HG03442 (cell line): ENCODE measurements at regions not wholly inside any gene's neighbourhood (a gene's known extent, or its start where the extent isn't known, plus 50 kb on each side); places are given as distances from the start of the nearest gene placed in this dataset.

Source experiments
- ATAC-seq: cut with Tn5 transposase; IDR thresholded peaks from one replicate; pipeline ENCODE4 v1.9.1; 2021; ENCODE audit warnings: mild to moderate bottlenecking, moderate library complexity; ENCODE audit not compliant: unreplicated experiment

DNA sequence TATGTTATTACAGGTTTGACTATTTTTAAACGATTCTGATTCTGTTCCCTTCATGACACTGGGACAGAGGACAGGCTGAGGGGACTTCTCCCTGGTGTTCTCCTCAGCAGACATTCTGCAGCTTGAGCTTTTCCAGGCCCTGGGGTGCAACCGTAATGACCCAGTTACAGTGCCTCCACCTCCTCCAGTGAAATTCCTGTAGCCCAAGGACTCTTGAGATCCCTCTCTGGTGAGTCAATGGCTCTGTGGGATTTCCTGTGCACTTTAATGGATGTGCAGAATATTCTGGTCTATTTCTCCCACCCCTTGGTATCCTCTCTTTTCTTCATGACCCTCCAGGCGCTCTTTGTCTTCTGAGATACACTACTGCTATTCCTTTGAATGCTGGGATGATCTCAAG is 319.3 kb downstream of the INHBA start:
- no peak for ATAC-seq

DNA sequence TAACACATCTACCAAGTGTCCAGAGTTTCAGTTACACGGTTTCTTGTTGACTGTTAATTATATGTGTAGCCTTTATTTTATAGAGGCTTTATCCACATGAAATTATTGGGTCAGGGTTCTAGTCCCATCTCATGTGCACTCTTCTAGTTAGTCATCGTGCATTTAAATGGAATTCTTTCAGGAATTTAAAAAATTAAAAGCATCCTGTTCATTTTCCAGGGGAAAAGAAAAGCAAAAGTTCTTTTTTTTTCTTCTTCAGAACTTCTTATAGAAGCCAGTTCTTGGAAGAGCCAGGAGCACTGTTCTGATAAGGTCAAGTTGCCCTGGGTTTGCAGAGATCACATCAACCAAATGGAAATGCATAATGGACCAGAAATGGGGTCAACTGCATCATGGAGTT is 324.7 kb downstream of the INHBA start:
- no peak for ATAC-seq

DNA sequence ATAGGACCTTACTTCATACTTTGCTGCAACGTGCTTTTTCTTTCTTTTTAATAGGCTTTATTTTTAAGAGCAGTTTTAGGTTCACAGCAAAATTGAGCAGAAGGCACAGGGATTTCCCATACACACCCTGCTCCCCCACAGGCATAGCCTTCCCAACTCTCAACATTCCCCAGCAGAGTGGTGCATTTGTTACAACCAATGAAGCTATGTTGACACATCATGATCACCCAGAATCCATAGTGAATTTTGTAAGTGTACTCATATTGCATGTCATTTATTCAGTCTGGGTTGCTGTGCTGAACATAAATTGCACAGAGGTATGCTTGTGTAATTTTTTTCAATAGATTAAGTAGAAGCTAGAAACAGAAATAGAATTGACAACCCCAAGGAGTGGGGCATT is 327.3 kb downstream of the INHBA start:
- no peak for ATAC-seq

DNA sequence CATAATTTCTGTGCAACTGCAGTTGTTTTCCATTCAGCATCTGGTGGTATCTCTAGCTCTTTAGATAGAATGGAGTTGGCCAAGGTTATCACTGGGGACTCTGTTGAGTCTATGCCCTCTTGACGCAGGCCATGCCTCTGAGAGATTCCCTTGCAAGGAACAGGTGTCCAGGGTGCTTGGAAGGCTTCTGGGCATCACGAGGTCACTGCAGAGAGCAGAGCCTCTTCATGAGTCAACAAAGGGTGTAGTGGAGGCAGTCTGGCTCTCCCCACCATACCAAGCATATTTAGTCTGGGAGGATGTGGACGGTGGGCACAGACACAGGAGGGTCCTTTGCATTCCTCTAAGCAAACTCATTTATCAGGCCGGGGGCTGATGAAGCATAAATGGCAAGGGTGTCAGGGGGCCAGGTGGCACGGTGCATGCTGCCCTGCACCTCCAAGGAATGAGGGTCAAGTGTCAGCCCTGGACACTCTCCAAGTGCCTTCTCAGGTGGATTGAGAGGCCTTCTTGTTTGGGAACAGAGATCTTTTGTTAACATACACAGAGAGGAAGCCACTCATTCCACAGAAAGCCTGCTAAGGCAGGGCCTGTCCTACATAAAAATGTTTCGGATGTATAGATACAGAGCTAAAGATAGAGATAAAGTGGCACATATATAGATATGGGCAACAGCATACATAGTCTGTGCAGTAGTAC is 328.6 kb downstream of the INHBA start:
- ATAC-seq = no peak

DNA sequence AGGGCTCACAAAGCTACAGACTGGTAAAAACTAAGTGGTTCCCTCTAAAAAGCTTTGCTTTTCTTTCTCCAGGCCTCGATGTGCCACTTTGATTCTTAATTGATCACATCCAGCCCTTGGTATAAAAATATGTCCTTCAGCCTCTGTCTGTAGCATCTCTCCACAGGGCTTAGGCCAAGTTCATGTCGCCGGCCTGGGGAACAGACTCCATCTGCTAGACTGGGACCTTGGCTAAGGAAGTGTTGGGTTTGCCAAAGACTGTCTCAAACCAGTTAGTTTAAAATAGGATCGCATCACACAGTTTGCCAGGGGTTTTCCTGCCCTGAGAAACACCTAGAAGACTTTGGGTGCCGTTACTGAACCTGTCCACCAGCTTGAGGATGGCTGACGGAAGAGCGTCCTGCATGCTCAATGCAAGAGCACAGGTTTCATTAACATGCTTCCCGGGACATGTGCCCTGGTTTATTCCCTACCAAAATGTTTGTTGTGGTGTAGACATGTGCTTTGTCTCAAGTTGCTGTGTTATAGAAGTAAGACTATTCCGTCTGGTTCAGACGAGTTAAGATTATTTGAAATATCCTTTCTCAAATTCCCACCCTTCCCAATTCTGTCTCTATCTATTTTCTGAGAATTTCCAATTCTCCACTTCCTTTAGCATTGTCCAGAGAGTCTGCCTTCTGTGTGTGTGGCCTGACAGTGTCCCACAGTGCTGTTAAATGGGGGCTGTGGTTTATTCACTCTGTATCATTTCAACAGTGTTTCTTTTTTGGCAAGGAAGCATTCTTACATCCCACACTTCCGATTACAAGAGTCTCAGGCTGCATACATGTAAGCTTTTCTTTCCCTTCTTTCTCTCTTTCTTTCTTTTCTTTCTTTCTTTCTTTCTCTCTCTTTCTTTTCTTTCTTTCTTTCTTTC is 334.7 kb downstream of the INHBA start:
- ATAC-seq = no peak

DNA sequence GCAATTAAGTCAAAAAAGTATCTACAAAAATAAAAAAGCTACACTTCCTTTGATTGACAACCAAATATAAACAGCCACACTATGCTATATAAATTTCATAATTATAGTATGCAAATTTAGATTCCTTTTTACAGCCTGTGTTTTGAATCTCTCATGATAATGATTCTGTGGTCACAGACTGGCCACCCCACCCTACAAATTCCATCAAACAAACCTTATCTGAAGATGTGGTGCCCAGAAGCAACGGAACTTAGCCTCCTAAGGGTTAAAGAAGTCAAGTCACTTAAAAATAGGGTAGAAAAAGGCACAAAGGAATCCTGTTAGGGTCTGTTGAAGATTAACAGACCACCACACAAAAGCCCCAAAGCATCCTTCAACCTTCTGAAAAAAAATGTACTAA is 351.8 kb downstream of the INHBA start:
- ATAC-seq = no peak

DNA sequence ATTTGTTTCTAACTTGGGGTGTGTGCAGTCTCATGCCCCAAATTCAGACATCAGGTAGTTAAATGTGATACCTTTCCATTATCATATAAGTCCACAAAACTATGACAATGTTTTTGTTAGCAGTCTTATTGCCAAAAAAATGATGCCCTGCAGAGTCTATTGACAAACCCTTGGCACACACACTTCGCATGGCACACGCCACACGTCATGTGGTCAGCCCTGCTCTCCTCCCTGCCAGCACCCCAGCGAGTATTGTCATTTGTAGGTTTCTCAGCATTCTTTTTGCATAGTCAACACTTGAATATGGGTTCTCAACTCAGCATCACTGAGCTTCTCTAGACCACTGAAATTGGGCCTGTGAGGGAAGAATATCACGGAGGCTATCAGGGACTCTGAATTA is 356.0 kb downstream of the INHBA start:
- ATAC-seq = no peak

DNA sequence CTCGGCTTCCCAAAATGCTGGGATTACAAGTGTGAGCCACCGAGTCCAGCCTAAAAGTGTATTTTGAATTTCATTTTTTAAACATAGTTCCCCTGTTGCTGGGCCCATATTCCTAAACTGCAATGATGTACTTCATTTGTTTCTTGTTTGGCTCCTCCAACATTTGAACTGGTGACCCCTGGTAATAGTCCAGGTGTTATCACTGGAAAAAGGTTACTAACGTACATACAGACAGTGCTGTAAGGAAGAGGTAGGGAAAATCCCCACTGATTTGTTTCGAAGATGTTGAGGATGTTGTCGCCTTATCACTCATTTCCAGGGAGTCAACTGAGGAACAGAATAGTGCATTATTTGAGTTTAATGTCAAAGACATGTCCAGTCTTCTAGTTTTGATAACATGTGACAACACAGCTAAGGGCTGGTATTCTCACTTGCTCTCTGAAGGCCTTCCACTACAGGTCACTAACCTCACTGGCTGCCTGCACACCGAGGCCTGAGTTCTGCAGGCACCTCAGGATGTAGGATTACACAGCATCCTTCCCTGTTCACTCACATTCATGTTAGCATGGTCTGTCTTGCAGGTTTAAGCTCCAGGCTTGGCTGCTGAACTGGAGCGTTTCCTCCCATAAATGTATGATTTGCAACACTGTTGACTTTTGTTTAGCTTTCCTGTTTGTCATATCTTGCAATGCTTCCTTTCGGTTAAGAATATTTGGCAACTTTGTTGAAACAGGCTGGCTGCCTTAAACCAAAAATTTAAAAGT is 362.8 kb downstream of the INHBA start:
- ATAC-seq = no peak

DNA sequence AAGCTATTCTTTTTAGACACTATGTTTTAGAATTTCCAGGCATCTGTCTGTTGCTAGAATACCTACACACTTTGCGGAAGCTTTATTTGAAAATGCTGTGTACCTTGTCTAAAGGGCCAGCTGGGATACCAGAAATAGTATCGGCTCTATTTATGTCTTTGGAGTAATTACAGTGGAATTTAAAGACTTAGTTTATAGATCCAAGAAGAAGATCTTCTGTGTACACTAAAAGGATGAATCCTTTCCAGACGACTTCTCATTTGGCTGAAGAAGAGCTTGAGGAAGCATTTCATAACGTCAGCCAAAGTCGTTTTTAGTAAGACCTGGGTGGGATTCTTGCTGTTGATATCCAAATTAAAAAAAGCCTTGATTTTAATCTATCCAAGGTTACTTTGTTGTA is 365.9 kb downstream of the INHBA start:
- ATAC-seq = no peak

DNA sequence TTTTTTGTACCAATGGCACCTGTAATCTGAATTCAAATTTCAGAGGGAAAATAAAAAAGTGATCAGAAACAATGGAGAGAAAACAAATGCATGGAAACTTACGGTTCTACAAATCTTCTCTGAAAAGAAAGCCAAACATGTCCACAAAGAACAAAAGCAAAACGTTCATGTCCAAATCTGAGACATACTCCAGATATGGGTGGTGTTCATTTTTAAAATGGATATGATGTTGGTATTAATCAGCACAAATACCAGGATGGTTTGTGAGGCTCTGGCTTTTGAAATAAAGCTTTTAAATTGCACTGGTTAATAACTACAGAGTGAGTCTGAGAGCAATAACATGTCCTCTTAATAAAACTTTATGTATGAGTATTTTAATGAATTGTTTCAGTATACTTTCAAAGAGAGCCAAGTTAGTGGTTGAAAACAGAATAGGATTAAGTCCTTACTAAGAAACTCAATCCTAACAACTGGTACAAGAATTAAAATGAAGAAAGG is 366.4 kb downstream of the INHBA start:
- ATAC-seq = no peak

DNA sequence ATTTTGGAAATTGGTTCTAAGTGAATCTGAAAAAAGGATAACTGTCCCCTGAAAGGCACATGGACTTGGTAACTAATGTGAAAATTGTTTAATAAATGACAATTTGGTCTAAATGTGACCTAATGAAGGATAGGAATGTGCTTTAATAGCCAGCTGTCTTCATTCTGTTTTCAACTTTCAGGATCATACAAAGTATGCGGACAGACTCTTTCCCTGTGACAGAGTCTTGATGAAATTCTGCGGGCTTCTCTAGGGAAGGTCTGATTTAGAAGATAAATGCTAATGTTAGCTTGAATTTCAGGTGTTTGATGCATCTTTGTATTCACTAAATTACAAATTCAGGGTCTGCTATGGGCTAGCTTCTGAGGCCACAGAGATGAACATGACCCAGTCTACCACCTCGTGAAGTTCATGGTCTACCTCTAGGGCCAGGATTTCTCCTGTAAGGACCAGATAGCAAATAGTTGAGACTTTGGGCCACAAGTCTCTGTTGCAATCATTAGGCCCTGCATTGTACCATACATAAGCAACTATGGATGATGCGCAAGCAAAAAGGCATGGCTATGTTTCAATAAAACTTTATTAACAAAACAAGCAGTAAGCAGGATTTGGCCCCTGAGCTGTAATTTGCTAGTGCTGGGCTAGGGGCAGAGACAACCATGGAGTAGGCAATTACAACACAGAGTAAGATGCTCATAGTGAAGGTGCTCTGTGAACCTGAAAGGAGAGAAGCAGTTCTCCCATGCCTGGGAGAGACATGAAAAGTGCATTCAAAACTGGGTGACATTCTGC is 368.6 kb downstream of the INHBA start:
- no peak for ATAC-seq

DNA sequence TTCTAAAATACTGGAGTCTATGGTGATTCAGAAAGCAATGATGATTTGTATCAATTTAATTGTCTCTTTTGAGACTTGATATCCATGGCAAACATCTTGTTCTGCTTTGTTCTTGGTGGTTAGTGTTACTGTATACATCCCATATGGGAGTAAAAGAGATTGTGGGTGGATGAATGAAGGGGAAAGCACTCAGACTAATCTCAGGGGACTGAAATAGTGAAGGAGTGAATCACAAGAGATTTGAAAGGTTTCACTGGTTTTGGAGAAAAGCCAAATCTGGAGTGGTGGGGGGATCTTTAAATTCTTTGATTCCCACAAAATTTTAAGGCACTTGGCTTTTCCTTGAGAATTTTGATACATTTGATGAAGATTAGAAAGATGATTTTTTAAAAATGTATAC is 369.4 kb downstream of the INHBA start:
- no peak for ATAC-seq

DNA sequence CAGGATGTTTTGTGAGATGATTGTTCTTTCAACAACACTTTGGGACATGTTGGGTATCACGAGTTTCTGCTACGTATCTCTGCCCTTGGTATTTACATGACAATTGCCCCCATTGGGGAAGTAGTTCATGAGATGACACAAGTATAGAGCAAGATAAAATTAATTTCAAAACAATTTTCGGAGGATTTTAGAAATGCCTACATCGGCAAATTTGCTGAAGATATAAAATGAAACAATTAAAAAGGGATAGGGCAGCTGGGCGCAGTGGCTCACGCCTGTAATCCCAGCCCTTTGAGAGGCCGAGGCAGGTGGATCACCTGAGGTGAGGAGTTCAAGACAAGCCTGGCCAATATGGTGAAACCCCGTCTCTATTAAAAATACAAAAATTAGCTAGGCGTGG is 371.7 kb downstream of the INHBA start:
- ATAC-seq = no peak

DNA sequence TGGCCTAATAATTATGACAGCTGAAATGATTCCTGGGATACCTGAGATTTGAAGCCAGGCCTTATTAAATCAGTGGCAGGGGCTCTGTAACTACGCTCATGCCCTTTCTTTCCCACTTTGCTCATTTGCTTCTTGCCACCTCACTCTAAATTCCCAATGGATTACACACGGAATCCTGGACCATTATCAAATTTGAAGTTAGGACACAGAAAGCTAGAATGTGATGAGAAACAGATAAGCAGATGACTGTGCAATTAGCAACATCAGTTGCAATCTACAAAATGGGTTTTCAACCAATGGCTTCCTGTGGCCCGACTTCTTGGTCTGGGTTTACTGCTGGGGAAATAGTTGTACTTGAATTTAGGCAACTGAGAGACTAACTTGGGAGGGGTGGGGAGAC is 374.3 kb downstream of the INHBA start:
- no peak for ATAC-seq

DNA sequence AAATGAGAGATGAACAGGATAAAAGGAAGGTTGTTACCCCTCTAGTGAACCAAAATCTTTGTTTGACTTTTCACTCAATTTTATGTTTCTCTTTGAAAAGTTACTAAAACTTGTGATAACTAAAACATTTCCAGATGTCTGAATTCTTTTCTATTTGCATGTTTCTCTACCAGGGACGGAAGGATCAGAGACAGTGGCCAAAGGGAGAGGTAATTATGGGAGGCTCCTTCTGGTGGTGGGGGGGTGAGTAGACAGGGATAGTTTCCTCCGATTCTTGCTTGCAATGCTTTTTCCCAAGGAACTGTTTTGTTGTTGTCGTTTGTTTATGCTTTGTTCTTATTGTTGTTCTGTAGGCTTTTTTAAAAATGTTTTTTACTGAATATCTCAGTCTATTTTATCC is 374.8 kb downstream of the INHBA start:
- ATAC-seq = no peak

DNA sequence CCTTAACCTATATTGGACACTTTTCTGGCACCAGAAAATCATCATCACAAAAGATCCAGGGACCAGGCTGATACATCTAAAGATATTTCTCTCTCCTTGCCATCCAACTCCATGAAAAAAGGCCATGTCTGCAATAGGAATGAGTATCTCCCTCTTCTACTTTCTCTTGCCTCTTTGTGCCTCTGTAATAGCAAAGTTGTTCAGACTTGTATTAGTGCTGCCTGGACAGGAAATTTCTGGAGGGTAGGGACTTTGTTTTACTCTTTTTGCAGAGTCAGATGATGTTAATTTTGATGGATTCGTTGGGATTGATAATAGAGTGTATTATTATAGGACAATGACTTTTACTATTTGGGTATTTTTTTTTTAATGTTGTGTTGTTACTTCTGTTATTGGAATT is 376.3 kb downstream of the INHBA start:
- no peak for ATAC-seq

DNA sequence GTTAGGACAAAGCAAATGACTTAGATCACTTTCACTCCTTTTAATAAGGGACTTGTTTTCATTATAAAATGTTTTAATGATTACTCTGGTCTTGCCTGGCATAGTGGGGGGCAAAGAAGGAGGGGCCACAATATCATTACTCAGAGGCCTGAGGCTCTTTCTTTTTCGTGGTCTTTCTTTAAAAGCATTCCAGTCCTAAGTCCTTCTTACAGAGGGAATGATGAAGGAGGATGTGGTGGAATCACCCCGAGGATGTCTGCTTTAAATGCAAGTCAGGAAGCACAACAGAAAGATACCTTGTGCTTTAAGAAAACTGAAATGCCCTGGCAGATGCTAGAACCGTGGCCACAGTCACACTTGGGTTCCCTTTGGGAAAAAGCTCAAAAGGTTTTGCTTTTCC is 379.1 kb downstream of the INHBA start:
- no peak for ATAC-seq

DNA sequence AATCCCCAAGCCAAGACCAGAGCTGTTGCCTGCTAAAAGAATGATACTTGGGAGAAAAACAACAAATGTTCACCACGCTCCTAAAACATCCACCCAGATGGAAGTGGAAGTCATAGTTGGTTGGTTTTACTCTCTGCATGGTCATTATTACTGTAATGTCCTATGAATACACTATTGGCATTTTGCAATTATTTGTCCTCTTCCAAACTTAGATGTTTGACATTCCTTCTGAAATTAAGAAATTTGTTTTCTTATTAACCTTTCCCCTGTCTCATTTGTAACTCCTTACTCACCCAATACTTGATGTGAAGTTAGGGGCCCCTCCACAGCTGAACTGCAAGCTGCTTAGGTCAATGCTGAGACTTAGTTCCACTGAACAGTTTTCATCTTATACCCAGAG is 383.3 kb downstream of the INHBA start:
- ATAC-seq = no peak

DNA sequence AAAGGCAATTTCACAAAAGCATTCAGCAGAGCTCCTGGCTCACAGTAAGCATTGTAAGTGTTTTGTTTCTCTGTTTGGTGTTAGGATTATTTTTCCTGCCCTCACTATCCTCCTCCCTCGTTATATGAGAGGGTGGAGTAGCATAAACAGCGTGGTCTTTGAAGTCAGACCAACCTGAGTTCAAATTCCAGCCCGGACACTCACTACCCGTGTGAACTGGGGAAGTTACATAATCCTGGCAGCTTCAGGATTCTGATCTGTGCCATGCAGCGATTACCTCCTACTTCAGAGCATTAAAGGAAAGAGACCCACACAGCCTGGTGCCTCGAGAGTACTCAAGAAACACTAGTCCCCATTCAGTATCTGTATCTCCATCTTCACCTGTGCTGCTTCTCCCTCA is 386.5 kb downstream of the INHBA start:
- ATAC-seq = no peak

DNA sequence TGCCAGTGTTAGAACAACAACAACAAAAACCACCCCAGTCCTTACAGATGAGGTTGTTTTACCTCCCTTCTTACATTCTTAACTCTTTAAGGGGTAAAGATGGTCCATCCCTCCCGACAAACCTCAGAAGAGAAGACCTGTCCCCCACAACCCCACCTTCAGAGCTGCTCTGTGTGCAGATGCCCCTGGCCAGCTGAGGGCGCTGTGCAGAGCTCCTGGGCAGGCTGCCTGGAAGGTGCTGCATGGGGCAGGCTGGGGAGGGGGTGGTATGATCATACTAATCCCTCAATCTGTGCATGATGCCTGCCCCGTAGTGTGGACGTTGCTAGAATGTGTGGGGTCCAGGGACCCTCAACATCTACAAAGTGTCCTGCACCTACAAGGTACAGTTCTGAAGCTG is 387.1 kb downstream of the INHBA start:
- no peak for ATAC-seq

DNA sequence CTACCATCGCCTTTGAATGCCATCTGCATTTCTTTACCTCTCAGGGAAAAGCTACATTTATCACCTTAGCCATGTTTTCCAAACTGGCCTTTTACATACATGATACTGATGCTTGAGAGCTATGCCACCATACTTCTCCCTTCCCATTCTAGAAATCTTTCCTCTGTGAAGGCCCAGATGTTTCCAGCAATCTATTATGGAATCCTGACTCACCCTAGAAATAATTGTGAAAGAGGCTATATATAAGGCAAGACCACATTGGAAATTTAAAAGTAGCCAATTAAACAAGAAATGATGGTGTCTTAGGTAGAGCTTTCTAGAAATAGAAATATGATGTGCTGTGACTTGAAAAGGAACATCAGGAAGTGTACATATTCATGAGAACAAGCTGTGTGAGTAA is 389.7 kb downstream of the INHBA start:
- ATAC-seq = no peak
